H1 (cell line): ENCODE measurements at regions not wholly inside any gene's neighbourhood (a gene's known extent, or its start where the extent isn't known, plus 50 kb on each side); places are given as distances from the start of the nearest gene placed in this dataset.

Experiments used
- CEBPB ChIP-seq: IDR thresholded peaks from 2 replicates; pipeline ENCODE4 v1.6.1; 2012; ENCODE audit warnings: low read depth, low read length
- CREB1 ChIP-seq: IDR thresholded peaks from 2 replicates; pipeline ENCODE4 v1.6.1; 2012; ENCODE audit warnings: inconsistent platforms
- CTCF ChIP-seq, 3 experiments: IDR thresholded peaks; 1 replicate in 2 of 3; 2 replicates in 1 of 3; pipeline versions ENCODE4 v1.5.1 to v1.6.1; 2011; ENCODE audit warnings: low read length in 3 of 3, mild to moderate bottlenecking in 3 of 3, inconsistent platforms in 2 of 3, low read depth in 1 of 3, moderate library complexity in 1 of 3; ENCODE audit not compliant: insufficient read depth in 1 of 3; ENCODE audit errors: control extremely low read depth in 1 of 3
- GTF2F1 ChIP-seq: IDR thresholded peaks from 2 replicates; pipeline ENCODE4 v1.6.1; 2012; ENCODE audit warnings: low read depth, low read length, improper control_type of control experiment, borderline replicate concordance
- POLR2AphosphoS5 ChIP-seq: IDR thresholded peaks from 2 replicates; pipeline ENCODE4 v1.6.1; 2011; ENCODE audit warnings: low read depth, low read length
- RBBP5 ChIP-seq: IDR thresholded peaks from 2 replicates; pipeline ENCODE4 v1.7.1; 2012; ENCODE audit warnings: low read depth, mild to moderate bottlenecking, inconsistent platforms, low read length, moderate library complexity, borderline replicate concordance
- RFX5 ChIP-seq: IDR thresholded peaks from 2 replicates; pipeline ENCODE4 v1.6.1; 2011; ENCODE audit warnings: low read depth, low read length, improper control_type of control experiment, borderline replicate concordance
- SIRT6 ChIP-seq: IDR thresholded peaks from one replicate; pipeline ENCODE4 v1.7.1; 2012; ENCODE audit warnings: low read length, inconsistent platforms
- TAF1 ChIP-seq: IDR thresholded peaks from 2 replicates; pipeline ENCODE4 v1.6.1; 2011; ENCODE audit warnings: mild to moderate bottlenecking, low read depth, low read length
- USF2 ChIP-seq: IDR thresholded peaks from 2 replicates; pipeline ENCODE4 v1.6.1; 2011; ENCODE audit warnings: low read length, improper control_type of control experiment
- TF ChIP-seq, protein P1 (sequence below): IDR thresholded peaks from 2 replicates; pipeline ENCODE4 v1.6.1; 2011; ENCODE audit warnings: low read depth, mild to moderate bottlenecking, low read length; ENCODE audit not compliant: insufficient read depth

DNA sequence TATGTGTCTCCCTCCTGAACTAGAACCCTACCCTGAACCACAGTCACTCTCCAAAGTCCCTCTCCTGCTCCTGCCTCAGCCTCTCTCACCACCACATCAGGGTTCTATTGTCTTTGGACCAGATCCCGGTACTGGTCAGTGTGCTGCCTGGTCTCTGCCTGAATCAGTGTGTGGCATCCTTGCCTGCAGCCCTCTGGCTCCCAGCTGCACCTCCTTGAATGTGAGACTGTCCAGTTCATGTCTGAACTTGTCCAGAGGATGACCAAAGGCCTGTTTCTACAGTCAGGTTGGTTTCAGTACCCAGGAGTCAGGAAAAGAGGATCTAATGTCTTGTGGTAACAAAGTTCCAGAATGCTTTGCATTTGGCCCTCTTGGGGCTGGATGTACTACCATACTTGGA lies 76.8 kb upstream of the RANBP3L start:
- TF ChIP-seq CTCF (IDR thresholded peaks at IDR 0.05; ENCODE audit: control extremely low read depth in 1 of 3, insufficient read depth in 1 of 3, low read depth in 1 of 3, low read length in 3 of 3) (no peak), USF2 (no peak), RFX5 (no peak), RBBP5 (no peak), SIRT6 (no peak), TAF1 (no peak), CEBPB (no peak), CREB1 (no peak), POLR2AphosphoS5 (no peak), GTF2F1 (no peak)
- TF ChIP-seq, protein P1, sequence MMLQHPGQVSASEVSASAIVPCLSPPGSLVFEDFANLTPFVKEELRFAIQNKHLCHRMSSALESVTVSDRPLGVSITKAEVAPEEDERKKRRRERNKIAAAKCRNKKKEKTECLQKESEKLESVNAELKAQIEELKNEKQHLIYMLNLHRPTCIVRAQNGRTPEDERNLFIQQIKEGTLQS, result no peak
